Fibroblast of lung (primary cell): ENCODE measurements at regions not wholly inside any gene's neighbourhood (a gene's known extent, or its start where the extent isn't known, plus 50 kb on each side); places are given as distances from the start of the nearest gene placed in this dataset.

Experiments used
- DNase-seq, 2 donors: peaks; one replicate each; pipeline versions ENCODE4 v3.0.0 to v3.0.0-alpha.2; 2010; ENCODE audit warnings: low read depth in 2 of 2
- H2AFZ ChIP-seq: 2 replicates; pipeline ENCODE4 v1.5.1; 2012; ENCODE audit warnings: low read length, control low read depth, inconsistent platforms
- H3K27ac ChIP-seq: 2 replicates; pipeline ENCODE4 v1.5.1; 2011; ENCODE audit warnings: low read length, control low read depth; ENCODE audit not compliant: insufficient read depth
- H3K27me3 ChIP-seq: 2 replicates; pipeline ENCODE4 v1.5.1; 2011; ENCODE audit warnings: mild to moderate bottlenecking, low read length; ENCODE audit not compliant: control insufficient read depth, insufficient read depth
- H3K36me3 ChIP-seq: 2 replicates; pipeline ENCODE4 v1.5.1; 2011; ENCODE audit warnings: low read length; ENCODE audit not compliant: control insufficient read depth, insufficient read depth
- H3K4me1 ChIP-seq: 2 replicates; pipeline ENCODE4 v1.5.1; 2011; ENCODE audit warnings: low read length; ENCODE audit not compliant: control insufficient read depth, insufficient read depth; ENCODE audit errors: extremely low read depth
- H3K4me2 ChIP-seq: 2 replicates; pipeline ENCODE4 v1.5.1; 2011; ENCODE audit warnings: low read length, control low read depth; ENCODE audit not compliant: insufficient read depth; ENCODE audit errors: extremely low read depth
- H3K4me3 ChIP-seq, 4 experiments: fragments of 200-600 bp in 1 of 4; sonication (generic) in 1 of 4; replicated peaks in 1 of 4; 2 replicates each; pipeline ENCODE4 v1.5.1; 2011 to 2016; ENCODE audit warnings: low read length in 4 of 4, low read depth in 3 of 4, mild to moderate bottlenecking in 3 of 4, control low read depth in 2 of 4, inconsistent platforms in 1 of 4, mixed read lengths in 1 of 4; ENCODE audit not compliant: insufficient read depth in 1 of 4; ENCODE audit errors: control extremely low read depth in 1 of 4
- H3K79me2 ChIP-seq: 2 replicates; pipeline ENCODE4 v1.5.1; 2012; ENCODE audit warnings: mild to moderate bottlenecking, low read length, inconsistent platforms; ENCODE audit not compliant: control insufficient read depth, insufficient read depth
- H3K9ac ChIP-seq: 2 replicates; pipeline ENCODE4 v1.5.1; 2011; ENCODE audit warnings: mild to moderate bottlenecking, low read length, control low read depth; ENCODE audit not compliant: insufficient read depth
- H3K9me3 ChIP-seq: 2 replicates; pipeline ENCODE4 v1.5.1; 2012; ENCODE audit warnings: low read depth, low read length; ENCODE audit not compliant: control insufficient read depth, insufficient read depth
- H4K20me1 ChIP-seq: 2 replicates; pipeline ENCODE4 v1.5.1; 2011; ENCODE audit warnings: low read length; ENCODE audit not compliant: control insufficient read depth, insufficient read depth; ENCODE audit errors: extremely low read depth
- CTCF ChIP-seq, 2 donors: IDR thresholded peaks in 1 of 2; conservative IDR thresholded peaks in 1 of 2; 1 replicate in 1 of 2; 2 replicates in 1 of 2; pipeline ENCODE4 v1.5.1; 2011 to 2012; ENCODE audit warnings: low read length in 2 of 2, control low read depth in 1 of 2, inconsistent platforms in 1 of 2, low read depth in 1 of 2, mild to moderate bottlenecking in 1 of 2
- EZH2 ChIP-seq: IDR thresholded peaks from 2 replicates; pipeline ENCODE4 v1.5.1; 2012; ENCODE audit warnings: low read length, control low read depth, mild to moderate bottlenecking; ENCODE audit errors: missing control alignments

GRCh38 chr20:50387218-50387995 lies 122.8 kb upstream of the PTPN1 start:
- H3K9me3 ChIP-seq: no peaks in the 10 kb centered on the region
- H3K27ac ChIP-seq: no peak overlapping the region
- H3K4me3 ChIP-seq: no peak overlapping the region
- no peak for TF ChIP-seq CTCF (conservative IDR thresholded peaks at IDR 0.05 in 1 of 2, IDR thresholded peaks at IDR 0.05 in 1 of 2; ENCODE audit: low read depth in 1 of 2, low read length in 2 of 2)
- TF ChIP-seq EZH2: no peak
- no peak overlapping the region for H3K9ac ChIP-seq
- no peaks in the 10 kb centered on the region for H3K79me2 ChIP-seq
- DNase-seq: no peak
- no peaks in the 10 kb centered on the region for H3K4me1 ChIP-seq
- no peaks in the 10 kb centered on the region for H3K27me3 ChIP-seq
- H3K36me3 ChIP-seq: no peaks in the 10 kb centered on the region
- no peaks in the 10 kb centered on the region for H4K20me1 ChIP-seq
- no peak overlapping the region for H2AFZ ChIP-seq
- H3K4me2 ChIP-seq: no peak overlapping the region

DNA sequence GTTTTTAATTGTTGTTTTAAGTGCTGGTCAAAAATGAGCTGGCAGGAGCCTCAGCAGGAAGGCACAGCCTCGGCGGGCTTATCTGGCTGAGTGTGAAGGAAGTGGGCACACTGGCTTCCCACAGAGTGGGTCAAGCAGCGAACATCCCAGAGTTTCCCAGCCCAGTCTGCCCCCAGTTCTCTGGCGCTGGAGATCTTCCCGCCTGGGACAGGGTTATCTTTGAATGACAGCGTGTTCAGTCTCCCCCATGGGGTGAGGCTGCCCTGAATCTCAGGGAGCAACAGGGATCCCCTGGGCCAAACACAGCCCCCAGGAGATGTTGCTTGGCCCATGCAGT lies 122.2 kb upstream of the PTPN1 start:
- no peak overlapping the region for H3K4me2 ChIP-seq
- no peak overlapping the region for H2AFZ ChIP-seq
- no peaks in the 10 kb centered on the region for H3K79me2 ChIP-seq
- H3K4me1 ChIP-seq: no peaks in the 10 kb centered on the region
- no peak for TF ChIP-seq EZH2
- TF ChIP-seq CTCF (conservative IDR thresholded peaks at IDR 0.05 in 1 of 2, IDR thresholded peaks at IDR 0.05 in 1 of 2; ENCODE audit: low read depth in 1 of 2, low read length in 2 of 2): no peak
- peak in 1 of 2 donors; percentile 29 for DNase-seq
- H3K27me3 ChIP-seq: no peaks in the 10 kb centered on the region
- H3K9me3 ChIP-seq: no peaks in the 10 kb centered on the region
- H3K27ac ChIP-seq: no peak overlapping the region
- no peak overlapping the region for H3K9ac ChIP-seq
- no peak overlapping the region for H3K4me3 ChIP-seq
- no peaks in the 10 kb centered on the region for H4K20me1 ChIP-seq
- H3K36me3 ChIP-seq: no peaks in the 10 kb centered on the region

- H3K4me3 ChIP-seq: no peak overlapping the region
- no peaks in the 10 kb centered on the region for H3K36me3 ChIP-seq
- no peak overlapping the region for H3K27ac ChIP-seq
- TF ChIP-seq CTCF (conservative IDR thresholded peaks at IDR 0.05 in 1 of 2, IDR thresholded peaks at IDR 0.05 in 1 of 2; ENCODE audit: low read depth in 1 of 2, low read length in 2 of 2) (no peak), EZH2 (no peak)
- no peak for DNase-seq
- no peak overlapping the region for H3K4me2 ChIP-seq
- no peaks in the 10 kb centered on the region for H3K27me3 ChIP-seq
- H3K4me1 ChIP-seq: no peaks in the 10 kb centered on the region
- no peak overlapping the region for H3K9ac ChIP-seq
- H4K20me1 ChIP-seq: no peaks in the 10 kb centered on the region
- no peaks in the 10 kb centered on the region for H3K79me2 ChIP-seq
- H3K9me3 ChIP-seq: no peaks in the 10 kb centered on the region
- H2AFZ ChIP-seq: no peak overlapping the region
Measured at GRCh38 chr20:50388733-50389437, 121.3 kb upstream of the PTPN1 start.
